ENCODE measurements at regions not wholly inside any gene's neighbourhood (a gene's known extent, or its start where the extent isn't known, plus 50 kb on each side); places are given as distances from the start of the nearest gene placed in this dataset.

- DNase-seq (ENCODE audit: low read depth): no peak
Measured at GRCh38 chr1:17877316-17877715, 122.2 kb downstream of the ACTL8 start.

GRCh38 chr1:17877896-17878295 lies 122.8 kb downstream of the ACTL8 start:
- DNase-seq (ENCODE audit: low read depth): no peak

GRCh38 chr1:17878837-17879236 lies 123.7 kb downstream of the ACTL8 start:
- no peak for DNase-seq (ENCODE audit: low read depth)

GRCh38 chr1:17880449-17880848 lies 125.3 kb downstream of the ACTL8 start:
- DNase-seq (ENCODE audit: low read depth): no peak

- no peak for DNase-seq (ENCODE audit: low read depth)
Measured at GRCh38 chr1:17881761-17882160, 126.6 kb downstream of the ACTL8 start.

- DNase-seq (ENCODE audit: low read depth): no peak
Measured at GRCh38 chr1:17883136-17883535, 128.0 kb downstream of the ACTL8 start.

- DNase-seq (ENCODE audit: low read depth): no peak
Measured at GRCh38 chr1:17883662-17884395, 128.7 kb downstream of the ACTL8 start.

- no peak for DNase-seq (ENCODE audit: low read depth)
Measured at GRCh38 chr1:17885663-17886320, 130.7 kb downstream of the ACTL8 start.

- no peak for DNase-seq (ENCODE audit: low read depth)
Measured at GRCh38 chr1:17886386-17886785, 131.3 kb downstream of the ACTL8 start.

- DNase-seq (ENCODE audit: low read depth): no peak
Measured at GRCh38 chr1:17886838-17887441, 131.8 kb downstream of the ACTL8 start.

- no peak for DNase-seq (ENCODE audit: low read depth)
Measured at GRCh38 chr1:17887661-17888371, 132.7 kb downstream of the ACTL8 start.

- no peak for DNase-seq (ENCODE audit: low read depth)
Measured at GRCh38 chr1:17890056-17890814, 135.1 kb downstream of the ACTL8 start.

GRCh38 chr1:17890815-17891191 lies 135.7 kb downstream of the ACTL8 start:
- no peak for DNase-seq (ENCODE audit: low read depth)

GRCh38 chr1:17891205-17892110 lies 136.3 kb downstream of the ACTL8 start:
- no peak for DNase-seq (ENCODE audit: low read depth)

- DNase-seq (ENCODE audit: low read depth): no peak
Measured at GRCh38 chr1:17892225-17892624, 137.1 kb downstream of the ACTL8 start.

GRCh38 chr1:17892851-17893250 lies 137.7 kb downstream of the ACTL8 start:
- DNase-seq (ENCODE audit: low read depth): no peak

GRCh38 chr1:17893891-17894631 lies 138.9 kb downstream of the ACTL8 start:
- no peak for DNase-seq (ENCODE audit: low read depth)

GRCh38 chr1:17895401-17895800 lies 140.3 kb downstream of the ACTL8 start:
- no peak for DNase-seq (ENCODE audit: low read depth)

GRCh38 chr1:17895986-17896385 lies 140.9 kb downstream of the ACTL8 start:
- no peak for DNase-seq (ENCODE audit: low read depth)

- DNase-seq (ENCODE audit: low read depth): no peak
Measured at GRCh38 chr1:17903386-17903785, 148.3 kb downstream of the ACTL8 start.
